HT-29 (cell line): ENCODE measurements at regions not wholly inside any gene's neighbourhood (a gene's known extent, or its start where the extent isn't known, plus 50 kb on each side); places are given as distances from the start of the nearest gene placed in this dataset.
"Not testable (repeated sequence)": the region's sequence is repeated elsewhere in the genome, so short reads cannot be mapped to it uniquely, and the experiment has no call there.

ENCODE experiments used
- DNase-seq: peaks from one replicate; pipeline ENCODE4 v3.0.0-alpha.2; 2015; ENCODE audit warnings: low spot score

DNA sequence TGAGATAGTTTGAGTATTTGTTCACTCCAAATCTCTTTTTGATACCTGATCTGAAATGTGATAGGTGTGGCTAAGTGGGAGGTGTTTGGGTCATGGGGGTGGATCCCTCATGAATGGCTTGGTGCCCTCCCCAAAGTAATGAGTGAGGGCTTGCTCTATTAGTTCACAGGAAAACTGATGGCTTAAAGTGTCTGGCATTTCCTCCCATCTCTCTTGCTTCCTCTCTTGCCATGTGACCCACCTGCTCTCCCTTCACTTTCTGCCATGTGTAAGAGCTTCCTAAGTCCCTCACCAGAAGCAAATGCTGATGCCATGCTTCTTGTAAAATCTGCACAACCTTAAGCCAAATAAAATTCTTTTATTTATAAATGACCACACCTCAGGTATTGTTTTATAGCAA lies 61.1 kb downstream of the MAD2L1 start:
- DNase-seq: no peak

GRCh38 chr4:120005076-120005475 lies 61.6 kb downstream of the MAD2L1 start:
- no peak for DNase-seq

GRCh38 chr4:120004054-120004453 lies 62.6 kb downstream of the MAD2L1 start:
- DNase-seq: no peak

DNA sequence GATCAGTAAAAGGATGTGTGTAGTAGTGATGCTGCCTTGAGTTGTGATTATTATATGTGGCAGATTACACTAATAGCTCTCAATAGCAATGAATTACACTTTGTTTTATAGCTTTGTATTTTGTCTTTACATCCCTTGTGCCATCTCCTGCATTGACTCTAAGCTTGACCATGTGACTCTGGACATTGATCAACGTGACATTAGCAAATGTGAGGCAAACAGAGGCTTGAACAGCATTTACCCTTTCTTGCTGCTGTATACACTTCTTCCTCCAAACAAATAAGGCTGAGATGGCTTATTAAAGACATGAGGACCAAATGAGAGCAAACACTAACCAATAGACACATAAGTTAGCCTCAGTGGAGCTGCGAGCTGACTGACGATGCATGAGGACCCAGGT lies 63.5 kb downstream of the MAD2L1 start:
- no peak for DNase-seq

DNA sequence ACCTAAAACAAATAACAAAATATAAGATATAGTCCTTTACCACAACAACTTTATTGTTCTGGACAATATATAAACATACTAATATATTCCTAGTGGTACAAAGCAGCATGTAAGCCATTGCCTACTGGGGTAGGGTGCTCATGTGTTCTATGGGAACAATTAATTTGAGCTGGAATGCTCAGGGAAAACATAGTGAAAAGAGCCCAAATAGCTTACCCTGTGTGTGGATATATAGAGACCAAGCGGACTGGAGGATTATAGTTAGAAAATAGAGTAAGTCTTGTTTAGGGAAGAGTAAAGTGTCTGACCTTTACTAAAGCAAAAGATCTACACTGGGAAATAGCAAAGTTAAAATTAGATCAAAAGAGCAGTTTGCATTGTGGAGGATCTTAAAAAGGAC lies 64.8 kb downstream of the MAD2L1 start:
- DNase-seq: no peak

- no peak for DNase-seq
Observed at GRCh38 chr4:120000591-120001296, 65.9 kb downstream of the MAD2L1 start.

DNA sequence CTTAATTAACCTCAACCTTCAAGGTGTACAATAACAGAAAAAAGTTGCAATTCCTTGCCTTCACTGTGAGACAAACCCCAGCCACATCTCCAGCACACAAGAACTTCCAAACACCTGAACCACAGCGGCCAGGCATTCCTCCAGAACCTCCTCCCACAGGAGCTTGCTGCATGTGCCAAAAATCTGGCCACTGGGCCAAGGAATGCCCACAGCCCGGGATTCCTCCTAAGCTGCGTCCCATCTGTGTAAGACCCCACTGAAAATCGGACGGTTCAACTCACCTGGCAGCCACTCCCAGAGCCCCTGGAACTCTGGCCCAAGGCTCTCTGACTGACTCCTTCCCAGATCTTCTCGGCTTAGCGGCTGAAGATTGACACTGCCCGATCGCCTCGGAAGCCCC lies 70.6 kb downstream of the MAD2L1 start:
- not testable (repeated sequence) for DNase-seq

DNA sequence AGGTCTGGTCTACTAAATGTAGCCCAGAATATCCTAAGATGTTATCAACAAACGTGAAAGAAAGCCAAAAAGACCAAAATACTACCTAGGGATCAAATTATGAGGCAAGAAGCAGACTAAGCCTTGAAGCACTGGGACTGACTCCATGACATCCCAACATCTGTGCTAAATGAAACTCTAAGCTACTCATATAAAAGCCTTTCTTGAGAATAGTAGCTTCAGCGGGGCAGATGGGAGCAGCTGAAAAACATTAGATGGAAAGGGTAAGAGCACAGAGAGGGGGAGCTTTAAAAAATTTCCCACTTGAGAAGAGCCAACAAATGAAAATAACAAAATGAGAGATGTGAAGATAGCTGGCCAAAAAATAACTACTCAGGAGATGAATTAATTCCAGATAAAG lies 81.7 kb downstream of the MAD2L1 start:
- DNase-seq: no peak

GRCh38 chr4:119982756-119983155 lies 83.9 kb downstream of the MAD2L1 start:
- no peak for DNase-seq

DNA sequence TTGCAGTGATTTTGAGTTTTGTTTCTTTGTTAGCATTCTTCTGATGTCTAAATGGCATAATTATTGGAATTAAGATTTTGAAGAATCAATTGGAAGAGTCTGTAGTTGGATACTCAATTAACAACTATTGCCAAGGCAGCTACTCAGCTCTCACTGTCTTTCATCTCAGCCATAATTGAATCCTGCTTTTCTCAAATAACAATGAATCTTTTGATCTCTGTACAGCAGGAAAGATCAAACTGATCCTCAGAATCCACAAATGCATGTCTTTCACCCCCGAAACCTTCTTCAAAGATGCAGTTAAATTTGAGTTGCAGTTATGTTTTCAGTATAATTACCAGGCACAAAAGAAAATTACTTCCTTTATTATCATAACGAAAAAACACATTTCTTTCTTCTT lies 86.2 kb downstream of the MAD2L1 start:
- no peak for DNase-seq

GRCh38 chr4:119977076-119977940 lies 89.3 kb downstream of the MAD2L1 start:
- DNase-seq: no peak

DNA sequence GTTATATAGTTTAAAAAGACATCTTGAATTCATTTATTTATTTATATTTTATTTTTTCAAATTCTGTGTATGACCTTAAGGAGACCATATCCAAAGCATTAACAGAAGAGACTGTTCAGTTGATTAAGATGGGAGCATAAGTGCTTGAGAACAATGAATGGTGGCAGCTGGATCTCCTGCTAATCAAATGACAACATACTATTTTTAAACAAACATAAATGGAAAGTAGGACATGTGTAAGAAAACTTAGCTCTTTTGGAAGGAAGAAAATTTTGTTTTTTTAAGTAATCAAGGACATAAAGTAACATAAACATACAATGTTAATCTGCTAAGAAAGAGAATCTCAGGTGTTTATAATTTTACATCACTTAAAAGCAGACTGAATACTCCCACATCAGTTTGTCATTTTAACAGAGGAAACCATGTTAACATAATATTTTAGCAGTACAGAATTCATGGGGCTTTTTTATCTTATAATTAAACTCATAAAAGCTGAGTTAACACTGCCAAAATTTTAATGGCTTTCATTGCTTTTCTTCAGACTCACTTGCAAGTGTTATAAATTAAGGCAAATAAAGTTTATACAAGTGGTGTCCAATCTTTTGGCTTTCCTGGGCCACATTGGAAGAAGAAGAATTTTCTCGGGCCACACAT lies 95.1 kb downstream of the MAD2L1 start:
- DNase-seq: no peak

DNA sequence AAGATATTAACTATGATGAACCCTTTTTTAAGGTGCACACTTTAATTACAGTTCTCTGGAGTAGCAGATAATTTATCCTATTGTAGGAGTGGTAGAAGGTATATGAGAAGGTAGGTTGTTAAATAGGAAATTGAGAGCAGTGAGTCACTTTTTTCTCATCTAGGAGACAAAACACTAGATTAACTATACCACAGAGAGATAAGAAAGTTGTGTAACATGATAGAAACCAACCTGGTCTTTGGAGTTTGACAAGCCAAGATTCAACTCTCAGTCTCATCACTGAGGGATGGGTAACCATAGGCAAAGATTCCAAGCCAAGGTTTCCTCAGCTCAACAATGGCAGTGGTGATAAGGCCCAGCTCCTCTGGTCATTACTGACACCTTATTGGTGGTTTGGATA lies 104.0 kb downstream of the MAD2L1 start:
- no peak for DNase-seq

DNA sequence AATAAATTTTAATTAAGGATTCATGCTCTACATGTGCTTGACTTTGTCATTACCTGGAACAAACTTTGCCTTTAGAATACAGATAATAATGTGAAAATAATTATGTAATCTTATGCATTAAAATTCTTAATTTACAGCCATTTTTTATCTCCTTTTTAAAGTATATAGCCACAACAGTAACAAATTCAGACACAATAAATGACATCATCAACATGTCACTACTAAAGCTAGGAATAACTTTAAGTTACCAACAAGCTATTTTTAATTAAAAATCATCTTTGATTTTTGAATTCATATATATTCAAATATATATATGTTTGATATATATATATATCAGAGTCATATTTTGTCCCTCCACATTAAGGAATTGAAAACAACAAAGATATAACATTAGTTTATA lies 107.7 kb downstream of the MAD2L1 start:
- no peak for DNase-seq

DNA sequence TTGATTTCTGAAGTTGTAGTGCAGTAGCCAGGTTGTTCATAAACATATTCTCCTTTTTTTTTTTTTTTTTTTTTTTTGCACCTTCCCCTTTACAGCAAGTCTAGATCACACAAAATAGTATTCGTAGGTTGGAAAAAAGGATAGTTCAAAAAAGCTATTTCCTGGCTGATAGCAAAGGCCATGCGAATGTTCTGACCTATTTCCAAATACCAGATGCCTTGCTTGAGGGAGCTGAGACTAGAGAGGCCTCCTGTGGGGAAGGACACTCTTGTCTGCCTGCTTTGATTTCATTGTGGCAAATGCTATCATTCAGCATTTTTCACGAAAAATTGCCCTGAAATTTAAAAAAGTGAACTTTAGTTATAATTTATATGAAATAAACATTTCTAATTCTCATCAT lies 111.4 kb downstream of the MAD2L1 start:
- DNase-seq: no peak

DNA sequence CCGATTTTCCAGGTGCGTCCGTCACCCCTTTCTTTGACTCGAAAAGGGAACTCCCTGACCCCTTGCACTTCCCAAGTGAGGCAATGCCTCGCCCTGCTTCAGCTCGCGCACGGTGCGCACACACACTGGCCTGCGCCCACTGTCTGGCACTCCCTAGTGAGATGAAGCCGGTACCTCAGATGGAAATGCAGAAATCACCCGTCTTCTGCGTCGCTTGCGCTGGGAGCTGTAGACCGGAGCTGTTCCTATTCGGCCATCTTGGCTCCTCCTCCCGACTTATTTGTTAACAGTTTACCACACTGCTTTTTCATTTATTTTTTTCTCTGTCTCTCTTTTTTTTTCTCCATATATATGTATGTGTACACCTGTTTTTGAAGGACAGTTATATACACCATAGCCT lies 112.2 kb downstream of the MAD2L1 start:
- not testable (repeated sequence) for DNase-seq

- no peak for DNase-seq
Observed at GRCh38 chr4:119946359-119946758, 120.3 kb downstream of the MAD2L1 start.

DNA sequence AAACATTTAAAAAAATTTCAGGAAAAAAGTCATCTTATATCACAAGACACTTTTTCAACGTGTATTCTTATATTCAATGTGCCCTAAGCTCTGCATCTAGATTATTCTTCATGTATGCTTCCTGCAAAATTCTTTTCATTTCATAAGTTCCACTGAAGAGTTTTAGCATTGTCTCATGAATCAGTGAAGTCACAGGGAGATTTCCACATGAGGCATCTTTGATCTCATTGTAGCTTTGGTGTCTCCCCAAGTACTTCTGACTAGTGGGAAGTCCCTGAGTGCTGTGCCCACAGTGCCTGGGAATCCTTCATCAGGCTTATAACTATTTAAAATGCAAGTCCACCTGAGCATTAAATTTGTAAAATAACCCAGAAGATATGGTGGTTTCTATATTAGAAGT lies 123.8 kb downstream of the MAD2L1 start:
- DNase-seq: no peak

- no peak for DNase-seq
Observed at GRCh38 chr4:119940557-119940956, 126.1 kb downstream of the MAD2L1 start.

DNA sequence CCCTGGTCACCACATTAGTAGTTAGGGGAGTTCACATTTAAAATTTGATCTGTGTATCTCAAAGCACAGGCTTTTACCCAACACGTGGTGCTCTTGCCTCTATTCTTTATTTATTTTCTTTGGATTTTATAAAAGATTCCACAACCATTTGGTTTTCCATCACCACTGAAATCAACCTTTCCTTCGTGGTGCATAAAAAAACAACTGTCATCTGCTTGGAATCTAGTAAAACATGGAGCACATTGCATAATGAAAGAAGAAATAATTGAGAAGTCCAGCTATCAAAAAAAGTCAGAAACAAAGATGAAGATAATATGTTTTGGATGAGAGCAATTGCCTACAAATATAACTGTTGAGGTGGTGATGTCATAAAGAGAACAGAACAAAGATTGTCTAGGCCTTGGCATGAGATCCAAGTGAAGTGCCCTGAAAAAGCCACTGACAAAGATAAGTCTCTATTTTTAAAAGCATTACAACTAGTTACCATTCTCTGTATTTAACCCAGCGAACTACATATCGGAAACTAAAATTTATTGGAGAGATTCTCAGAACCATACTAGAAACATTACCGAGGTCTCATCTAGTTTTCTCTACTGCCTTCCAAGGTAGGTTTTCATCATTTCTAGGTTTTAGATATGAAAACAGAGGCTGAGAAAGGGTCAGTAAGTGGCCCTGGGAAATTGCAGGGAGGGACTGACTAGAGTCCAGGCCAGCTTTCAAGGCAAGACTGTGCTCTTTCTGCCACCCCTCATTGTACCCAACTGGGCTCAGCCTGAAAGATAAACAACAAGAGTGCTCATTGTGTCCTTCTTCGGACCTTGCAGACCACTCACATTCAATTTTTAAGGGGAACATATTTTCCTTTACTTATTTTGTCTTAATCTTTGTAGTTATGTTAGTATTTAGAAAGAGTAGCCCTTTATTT lies 127.3 kb downstream of the MAD2L1 start:
- DNase-seq: no peak

GRCh38 chr4:119937746-119938145 lies 128.9 kb downstream of the MAD2L1 start:
- DNase-seq: no peak

DNA sequence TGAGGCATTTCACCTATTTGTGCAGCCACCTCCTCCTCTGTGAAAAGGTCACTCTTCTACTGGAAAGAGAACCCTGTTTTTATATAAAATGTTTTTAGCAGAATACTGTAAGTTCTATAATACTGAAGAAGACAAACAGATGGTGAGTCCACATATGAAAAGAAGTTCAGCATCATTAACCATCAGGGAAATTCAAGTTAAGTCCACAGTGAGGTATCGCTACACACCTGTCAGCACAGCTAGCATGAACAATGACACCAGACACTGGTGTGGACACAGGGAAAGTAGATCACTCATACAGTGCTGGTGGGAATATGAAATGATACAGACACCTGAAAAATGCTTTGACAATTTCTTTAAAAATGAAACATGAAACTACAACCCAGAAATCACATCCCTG lies 133.0 kb downstream of the MAD2L1 start:
- no peak for DNase-seq
